22Rv1 (cell line): ENCODE measurements at regions not wholly inside any gene's neighbourhood (a gene's known extent, or its start where the extent isn't known, plus 50 kb on each side); places are given as distances from the start of the nearest gene placed in this dataset.

Source experiments
- H3K27ac ChIP-seq: fragments of 450-650 bp; 2 replicates; pipeline ENCODE4 v1.5.1; 2017
- CTCF ChIP-seq: fragments of 450-650 bp; IDR thresholded peaks from 2 replicates; pipeline ENCODE4 v1.5.1; 2017; ENCODE audit warnings: mild to moderate bottlenecking
- ZFX ChIP-seq: fragments of 450-650 bp; IDR thresholded peaks from 2 replicates; pipeline ENCODE4 v1.6.1; 2017; ENCODE audit warnings: antibody characterized with exemption, borderline replicate concordance

DNA sequence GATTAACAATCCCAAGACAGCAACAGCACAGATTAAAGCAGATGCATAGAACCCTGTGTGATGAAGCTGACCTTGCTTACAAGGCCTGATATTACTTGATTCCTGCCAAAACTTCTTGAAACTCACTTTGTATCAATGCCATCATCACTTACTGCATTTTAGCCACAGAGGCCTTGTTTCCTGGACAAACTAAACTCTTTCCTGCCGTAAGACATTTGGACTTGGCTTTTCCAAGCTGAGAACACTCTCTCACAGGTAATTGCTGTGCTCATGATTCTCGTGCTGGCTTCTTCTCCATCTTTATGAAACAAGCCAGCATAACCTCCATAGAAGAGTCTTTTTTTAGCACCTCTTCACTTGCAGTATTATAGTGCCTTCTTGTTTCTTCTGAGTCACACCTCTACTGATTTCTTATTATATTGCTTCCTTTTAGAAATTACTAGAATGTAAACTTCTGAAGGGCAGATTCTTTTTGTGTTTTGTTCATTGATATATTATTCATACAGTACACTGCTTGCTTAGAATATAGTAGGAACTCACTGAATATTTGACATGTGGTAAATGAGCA is 456.5 kb upstream of the ZNF608 start:
- no peak overlapping the region for H3K27ac ChIP-seq
- no peak for TF ChIP-seq ZFX
- TF ChIP-seq CTCF, result no peak

GRCh38 chr5:125203912-125204311 is 457.5 kb upstream of the ZNF608 start:
- TF ChIP-seq ZFX (no peak), CTCF (no peak)
- no peak overlapping the region for H3K27ac ChIP-seq

GRCh38 chr5:125205601-125206225 is 459.3 kb upstream of the ZNF608 start:
- H3K27ac ChIP-seq, result no peak overlapping the region
- TF ChIP-seq ZFX, result no peak
- TF ChIP-seq CTCF, result no peak

DNA sequence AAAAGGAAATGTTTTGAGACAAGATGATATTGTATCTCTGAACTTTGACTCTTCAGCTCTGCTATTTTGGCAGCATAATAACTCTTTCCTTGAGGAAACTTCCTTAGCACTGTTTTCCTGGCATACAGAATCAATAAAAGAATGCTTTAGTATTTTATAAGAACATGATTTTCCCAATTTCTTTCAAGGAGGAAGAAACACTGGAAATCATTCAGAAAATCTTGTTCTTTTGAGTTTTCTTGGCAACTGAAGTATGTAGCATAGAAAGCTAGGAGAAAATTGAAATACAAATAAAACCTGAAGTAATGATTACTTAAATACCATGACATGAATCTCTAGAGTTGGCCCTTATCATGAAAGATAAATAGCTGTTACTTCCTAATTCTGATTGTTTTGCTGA is 461.4 kb upstream of the ZNF608 start:
- H3K27ac ChIP-seq, result no peak overlapping the region
- TF ChIP-seq ZFX (no peak), CTCF (no peak)

DNA sequence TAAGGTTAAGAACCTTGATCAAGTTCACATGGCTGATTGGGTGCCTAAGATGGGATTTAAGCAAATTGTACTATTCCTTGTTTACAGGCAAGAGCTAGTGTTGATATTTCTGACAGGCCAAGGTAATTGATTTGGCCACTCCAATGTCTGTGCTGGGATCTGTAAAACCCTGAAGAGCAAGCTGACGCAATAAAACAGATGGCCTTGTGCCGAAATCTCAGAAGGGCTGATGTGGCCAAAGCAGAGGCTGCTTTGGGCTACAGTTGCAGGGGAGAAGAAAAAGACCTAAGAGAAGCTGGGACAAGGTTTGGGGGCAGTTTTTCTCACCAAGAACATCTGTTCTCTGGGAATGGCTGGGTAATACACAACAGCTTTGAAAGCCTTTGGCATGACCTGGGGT is 463.2 kb upstream of the ZNF608 start:
- TF ChIP-seq ZFX (no peak), CTCF (no peak)
- no peak overlapping the region for H3K27ac ChIP-seq

DNA sequence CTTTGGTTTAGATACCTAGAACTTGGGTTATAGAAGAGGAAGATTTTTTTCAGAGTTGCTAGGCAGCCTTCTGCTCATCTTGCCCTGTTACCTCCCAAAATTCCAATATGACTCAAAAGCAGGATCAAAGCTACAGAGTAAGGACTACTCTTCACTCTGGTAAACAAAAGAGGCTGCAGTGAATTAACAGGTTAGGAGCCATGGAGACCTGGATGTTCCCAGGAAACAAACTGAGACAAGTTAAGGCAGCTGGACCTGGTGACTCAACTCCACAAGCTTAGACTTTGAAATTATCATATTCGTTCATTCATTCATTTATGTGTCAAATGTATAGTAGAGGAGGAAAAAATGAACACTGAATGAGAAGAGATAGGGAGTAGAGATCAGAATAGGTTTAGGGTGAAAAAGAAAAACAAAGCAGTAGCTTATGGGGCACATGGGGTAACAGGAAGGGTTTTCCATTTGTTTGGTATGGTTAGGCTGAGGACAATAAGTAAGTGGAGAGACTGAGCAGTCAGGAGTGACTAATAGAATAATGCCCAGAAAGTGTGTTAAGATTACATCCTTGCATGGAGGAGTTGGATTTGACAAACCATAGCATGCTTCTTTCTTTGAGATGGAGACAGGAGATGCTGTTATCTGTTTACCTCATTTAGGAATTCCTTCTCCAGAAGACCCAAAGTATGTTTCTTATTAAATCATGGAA is 464.0 kb upstream of the ZNF608 start:
- H3K27ac ChIP-seq, result no peak overlapping the region
- TF ChIP-seq CTCF, result no peak
- TF ChIP-seq ZFX, result no peak

- TF ChIP-seq CTCF (no peak), ZFX (no peak)
- H3K27ac ChIP-seq, result no peak overlapping the region
Observed at GRCh38 chr5:125214080-125214479, 467.6 kb upstream of the ZNF608 start.
